ENCODE measurements at regions not wholly inside any gene's neighbourhood (a gene's known extent, or its start where the extent isn't known, plus 50 kb on each side); places are given as distances from the start of the nearest gene placed in this dataset.

DNA sequence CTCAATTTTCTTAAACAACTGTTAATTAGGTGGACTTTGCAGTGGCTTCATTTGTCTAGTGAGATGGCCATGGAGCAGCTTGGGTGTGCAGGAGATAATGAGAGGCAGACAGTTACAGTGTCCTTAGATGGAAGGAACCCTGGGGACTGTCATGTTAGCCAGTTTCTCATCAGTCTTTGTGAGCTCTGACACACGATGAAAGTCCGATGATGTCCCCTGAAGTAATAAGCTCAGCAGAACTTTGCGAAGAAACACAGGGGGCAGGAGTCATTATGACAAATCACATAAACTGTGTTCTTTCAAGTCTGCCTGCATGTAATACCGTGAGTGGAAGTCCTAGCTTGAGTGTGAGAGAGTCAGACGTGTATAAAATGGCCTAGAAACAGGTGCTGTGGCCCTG lies 201.8 kb downstream of the DRD1 start:
- DNase-seq, result no peak

DNA sequence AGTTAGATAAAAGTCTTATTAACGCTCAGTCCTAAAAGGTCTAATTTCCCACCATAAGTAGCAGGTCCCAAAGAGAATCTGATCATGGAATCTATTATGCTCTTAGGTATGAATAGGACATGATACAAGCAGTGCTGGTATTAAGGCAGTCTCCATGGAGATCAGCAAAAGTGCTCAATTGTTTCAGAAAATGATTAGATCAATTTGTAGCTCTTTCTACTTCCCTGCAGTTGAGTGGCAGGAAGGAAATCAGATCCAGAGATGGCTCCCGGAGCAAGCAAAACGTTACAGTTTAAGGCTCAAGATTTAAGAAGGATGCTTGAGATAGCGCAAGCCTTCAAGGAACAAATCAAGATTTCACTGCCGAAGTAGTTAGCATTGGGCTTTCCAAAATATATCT lies 205.7 kb downstream of the DRD1 start:
- DNase-seq, result no peak

DNA sequence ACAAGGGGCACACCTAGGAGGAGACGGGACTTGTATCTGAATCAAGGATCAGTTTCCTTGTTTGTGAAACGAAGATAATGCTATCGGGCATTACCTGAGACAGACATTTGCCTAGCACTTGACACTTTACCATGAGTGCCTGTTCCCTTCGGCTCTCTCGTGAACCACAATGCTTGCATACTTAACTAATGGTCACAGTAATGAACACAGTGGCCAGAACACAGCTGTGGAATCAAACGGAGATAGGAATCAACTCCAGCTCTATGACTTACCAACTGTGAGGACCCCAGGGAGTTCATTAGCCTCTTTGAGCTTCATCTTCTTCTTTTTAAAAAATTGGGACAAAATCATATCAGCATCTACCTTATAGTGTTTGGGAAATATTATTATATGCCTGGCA lies 207.8 kb downstream of the DRD1 start:
- DNase-seq, result no peak

DNA sequence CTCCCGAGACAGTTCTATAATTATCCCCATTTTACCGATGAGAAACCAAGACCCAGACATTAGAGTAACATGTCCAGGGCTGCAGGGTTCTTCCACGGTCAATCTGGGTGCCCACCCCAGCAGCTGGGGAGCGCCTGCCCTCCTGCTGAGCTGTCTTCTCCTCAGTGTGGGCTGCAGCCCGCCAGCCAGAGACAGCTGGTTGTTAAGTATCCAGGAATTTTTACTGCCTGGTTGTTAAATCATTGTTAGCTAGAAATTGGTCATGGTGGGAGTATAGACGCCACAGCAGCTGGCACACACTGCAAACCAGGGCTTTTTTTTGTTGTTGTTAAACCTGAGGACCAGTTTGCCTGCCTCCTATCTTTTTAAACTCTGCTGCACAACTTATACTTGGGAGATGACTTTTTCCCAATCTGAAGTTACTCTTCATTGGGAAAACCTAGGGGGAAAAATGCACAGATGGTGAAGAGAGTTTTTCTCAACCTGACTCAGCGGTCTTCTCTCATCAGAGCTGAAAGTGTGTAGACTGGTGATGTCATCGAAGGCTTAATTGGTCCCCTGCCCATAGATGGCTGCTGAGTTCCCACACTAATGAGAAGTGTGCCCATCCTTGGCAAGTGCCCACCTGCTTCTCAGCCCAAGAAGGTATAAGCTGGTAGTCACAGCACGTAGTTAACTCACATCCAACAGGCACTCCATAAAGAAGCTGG lies 208.6 kb downstream of the DRD1 start:
- no peak for DNase-seq

DNA sequence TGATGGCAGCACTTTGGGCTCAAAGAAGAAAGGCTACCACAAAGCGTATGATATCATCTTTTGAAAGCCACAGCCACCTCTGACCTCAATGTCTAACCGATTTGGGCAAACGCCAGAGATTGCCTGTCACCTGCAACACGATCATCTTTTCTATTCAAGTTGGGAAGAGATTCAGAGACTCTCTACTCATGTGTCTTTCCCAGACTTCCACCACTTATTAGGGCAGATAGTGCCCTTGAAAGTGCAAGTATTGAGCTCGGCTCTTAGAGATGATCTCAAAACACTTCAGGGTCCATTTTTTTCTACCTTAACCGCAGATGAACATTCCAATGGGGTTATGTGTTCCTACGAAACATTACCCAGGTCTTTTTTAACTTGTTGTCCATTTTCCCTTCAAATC lies 213.7 kb downstream of the DRD1 start:
- DNase-seq, result no peak

DNA sequence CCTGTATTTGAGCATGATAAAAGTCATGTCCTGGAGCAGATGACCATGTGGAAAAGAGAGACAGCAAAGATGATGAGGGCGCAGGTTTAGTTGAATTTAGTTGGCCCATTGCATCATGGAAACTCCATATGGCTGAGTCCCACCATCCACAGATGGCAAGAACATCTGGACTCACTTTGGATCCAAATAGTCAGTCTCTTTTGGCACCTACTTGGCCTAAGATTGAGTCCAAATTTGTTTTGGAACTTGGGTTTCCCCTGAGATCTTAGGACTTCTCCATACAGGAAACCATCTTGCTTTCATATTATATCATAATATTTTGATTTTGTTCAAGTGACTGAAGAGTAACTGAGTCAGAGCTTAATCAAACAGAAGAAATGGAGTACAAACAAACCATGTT lies 217.5 kb downstream of the DRD1 start:
- DNase-seq, result no peak

DNA sequence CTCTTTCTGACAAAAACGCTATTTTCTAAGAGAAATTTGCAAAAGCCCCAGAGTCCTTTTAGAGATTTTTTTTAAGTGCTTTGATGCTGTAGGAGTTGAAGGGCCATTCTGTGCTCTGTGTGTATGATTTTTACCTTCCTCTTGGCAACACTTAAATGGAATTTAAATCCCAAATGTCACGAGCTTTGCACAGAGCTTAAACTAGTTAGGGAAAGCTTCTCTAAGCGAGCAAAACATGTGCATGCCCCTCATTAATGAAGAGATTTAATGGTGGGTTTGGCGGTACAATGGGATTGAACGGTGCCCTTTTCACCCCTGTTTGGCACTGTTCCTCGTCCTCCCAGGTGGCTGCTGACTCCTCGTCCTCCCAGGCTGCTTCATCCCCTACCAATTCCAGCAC lies 220.7 kb downstream of the DRD1 start:
- no peak for DNase-seq

DNA sequence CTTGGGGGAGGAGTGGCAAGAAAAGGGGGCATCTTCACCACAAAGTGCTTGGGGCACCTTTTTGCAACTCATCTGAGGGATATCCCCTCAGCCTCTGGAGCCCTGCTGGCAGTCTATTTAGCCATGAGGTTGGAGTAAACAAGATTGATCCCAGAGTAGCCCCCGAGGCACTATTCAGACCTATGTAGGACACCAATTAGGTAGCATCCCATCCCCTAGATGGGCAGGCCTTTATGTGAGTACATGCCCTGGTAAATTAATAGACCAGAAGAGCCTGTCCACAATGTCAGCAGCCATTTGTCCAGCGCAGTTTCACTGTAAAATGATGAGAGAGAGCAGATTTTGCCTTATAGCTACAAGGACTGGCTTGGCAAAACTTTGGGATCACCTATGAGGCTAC lies 221.4 kb downstream of the DRD1 start:
- no peak for DNase-seq

DNA sequence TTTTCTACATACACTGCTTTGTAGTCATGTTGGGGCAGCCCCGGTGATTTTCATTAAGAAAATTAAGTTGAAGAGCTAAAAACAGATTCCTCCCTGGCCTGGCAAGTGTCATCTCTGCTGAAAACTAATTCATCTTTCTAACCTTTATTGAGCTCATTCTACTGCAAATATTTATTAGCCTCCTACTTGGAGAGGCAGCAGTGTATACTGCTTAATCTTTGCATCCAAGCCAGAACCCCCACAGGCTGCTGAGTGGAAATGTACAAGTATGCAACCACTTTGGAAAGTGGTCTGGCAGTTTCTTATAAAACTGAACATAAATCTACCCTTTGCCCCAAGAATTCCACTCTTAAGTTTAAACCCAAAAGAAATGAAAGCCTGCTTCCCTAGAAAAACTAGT lies 223.4 kb downstream of the DRD1 start:
- DNase-seq, result no peak

DNA sequence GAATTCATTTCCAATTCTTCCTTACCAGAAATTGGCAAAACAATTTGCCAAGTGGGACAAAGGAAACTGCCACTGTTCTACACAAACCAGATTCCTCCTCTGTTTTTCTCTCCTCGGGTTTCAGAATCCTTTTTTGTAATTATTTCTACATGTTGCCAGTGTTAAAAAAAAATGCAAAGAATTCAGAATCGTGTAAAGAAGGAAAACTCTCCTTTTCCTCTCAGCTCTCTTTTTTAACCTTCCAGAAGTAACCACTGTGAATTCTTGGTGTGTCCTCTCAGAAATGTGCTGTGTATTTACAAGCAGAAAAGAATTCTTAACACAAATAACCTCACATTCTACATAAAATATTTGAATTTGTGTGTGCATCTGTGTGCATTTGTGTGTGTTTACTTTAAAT lies 224.6 kb downstream of the DRD1 start:
- no peak for DNase-seq

DNA sequence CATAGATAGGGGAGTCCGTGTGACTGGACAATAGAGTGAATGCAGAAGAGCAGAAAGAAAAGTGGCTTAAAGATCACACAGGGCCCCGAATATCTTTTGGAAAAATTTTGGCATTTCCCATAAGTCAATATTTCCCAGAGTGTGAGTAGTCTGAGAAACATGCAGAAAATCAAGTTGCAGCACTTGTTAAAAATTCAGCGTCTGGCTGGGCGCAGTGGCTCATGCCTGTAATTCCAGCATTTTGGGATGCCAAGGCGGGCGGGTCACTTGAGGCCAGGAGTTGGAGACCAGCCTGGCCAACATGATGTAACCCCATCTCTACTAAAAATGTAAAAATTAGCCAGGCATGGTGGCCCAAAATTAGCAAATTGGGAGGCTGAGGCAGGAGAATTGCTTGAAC lies 227.0 kb downstream of the DRD1 start:
- no peak for DNase-seq

DNA sequence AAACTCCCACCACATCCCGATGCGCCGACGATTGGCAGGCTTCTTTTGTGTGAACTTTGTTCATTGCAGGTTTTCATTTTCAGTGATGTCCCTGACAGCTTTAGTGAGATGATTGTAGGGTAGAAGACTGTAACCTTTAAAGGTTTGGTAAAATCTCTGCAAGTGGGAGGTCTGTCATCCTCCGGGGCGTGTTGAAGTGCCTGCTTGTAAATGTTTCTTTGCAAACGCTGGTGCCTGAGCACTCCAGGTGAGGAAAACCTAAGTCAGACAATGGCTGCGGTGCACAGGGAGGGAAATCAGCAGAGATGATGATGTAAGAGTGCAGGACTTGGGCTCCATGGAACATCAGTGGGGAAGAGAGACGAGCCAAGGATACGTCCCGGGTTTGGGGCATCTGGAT lies 228.1 kb downstream of the DRD1 start:
- no peak for DNase-seq

DNA sequence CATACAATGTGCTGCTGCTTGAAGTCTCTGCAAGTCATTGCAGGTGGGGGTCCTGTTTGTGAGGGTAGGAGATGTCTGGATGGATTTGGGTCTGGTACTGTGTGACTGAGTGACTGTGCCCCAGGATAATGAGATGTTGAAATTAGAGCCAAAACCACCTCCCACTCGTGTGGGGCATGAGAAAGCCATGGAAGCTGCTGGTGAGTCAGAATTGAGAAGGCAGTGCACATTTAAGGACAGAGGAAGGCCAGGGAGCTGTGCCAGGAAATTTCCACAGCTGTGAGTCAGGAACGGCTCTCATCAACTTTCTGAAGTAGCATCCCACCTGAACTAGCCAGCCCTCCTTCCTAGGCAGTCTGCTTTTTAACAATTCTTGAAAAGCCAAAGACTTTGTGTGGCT lies 229.8 kb downstream of the DRD1 start:
- DNase-seq, result no peak

DNA sequence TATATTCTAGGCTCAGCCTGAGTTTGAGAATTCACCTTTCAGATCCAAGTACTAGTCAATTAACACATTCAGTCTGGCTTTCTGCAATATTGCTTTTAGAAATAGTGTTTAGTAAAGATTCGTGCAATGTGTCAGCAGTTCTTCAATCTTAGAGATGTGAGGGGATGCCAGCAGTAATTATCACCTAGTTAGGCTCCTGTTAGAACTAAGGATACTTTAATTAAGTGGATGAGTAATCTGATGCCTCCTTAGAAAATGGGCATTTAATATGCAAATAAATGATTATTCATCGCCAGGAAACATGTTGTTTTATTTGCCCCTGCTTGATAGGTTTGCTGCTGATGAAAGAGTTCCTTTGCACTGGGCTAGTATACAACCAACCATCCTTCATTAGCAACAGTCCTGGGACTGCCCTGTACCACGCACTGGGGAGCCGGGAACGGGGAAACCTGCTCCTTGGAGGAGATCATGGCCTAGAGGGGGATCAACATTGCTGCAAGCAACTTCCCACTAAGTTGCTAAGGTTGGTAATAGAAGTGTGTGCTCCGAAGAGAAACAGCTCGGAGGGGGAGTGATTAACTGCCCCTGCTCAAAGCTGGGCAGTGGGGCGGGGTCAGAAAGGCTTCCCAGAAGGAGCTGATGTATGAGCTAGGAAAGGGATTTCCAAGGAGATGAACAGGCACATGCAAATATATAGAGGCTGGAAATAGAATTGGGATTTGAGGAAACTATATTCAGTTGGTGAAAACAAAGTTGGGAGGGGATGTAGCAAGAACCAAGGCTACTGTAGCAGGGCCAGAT lies 231.8 kb downstream of the DRD1 start:
- DNase-seq, result no peak

DNA sequence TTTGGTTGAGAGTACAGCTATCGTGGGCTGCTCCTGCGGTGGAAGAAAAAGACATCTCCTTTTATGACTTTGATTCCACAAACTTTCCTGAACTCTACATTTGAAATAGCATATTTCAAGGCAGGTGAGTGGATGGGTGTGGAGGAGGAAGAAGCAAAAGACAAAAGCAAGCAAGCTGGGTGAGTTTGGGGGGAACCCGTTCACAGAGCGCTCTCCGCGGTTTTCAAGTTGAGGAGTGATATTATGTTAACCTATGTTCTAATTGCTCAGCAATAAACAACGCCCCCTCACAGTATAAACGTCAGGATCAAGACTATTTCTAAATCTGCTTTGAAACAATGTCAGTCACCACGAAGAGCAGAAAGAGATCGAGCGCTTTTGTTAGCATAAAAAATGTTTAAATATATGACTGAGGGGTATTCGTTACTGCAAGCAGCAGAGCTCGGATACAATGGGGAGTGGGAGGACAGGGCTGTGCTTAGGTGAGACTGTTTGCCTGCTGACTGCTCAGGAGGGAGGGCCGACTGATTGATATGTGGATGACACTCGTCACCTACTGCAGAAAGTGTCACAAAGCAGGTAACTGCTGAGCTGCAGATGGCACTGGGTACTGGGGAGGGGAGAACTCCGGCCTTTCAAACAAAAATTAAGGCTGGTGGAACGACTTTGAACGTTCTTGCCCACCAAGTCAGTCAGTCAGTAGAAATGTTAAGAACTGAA lies 236.5 kb downstream of the DRD1 start:
- no peak for DNase-seq

DNA sequence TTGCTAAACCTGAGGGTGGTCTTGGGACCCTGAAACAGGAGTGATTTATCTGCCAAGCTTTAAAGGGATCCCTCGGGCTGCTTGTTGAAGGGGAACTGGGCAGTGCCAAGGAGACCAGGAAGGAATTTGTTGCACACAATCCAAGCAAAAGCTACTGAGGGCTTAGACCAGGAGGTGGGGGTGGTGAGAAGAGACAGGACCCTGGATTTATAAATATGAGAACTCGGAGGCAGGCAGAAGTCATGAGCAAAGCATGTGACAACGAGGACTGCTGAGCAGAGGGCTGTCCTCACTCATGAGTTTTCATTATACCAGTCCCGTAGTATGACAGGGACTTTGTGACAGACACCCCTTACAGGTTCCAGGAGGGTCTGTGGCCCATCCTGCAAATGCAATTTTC lies 237.3 kb downstream of the DRD1 start:
- no peak for DNase-seq

DNA sequence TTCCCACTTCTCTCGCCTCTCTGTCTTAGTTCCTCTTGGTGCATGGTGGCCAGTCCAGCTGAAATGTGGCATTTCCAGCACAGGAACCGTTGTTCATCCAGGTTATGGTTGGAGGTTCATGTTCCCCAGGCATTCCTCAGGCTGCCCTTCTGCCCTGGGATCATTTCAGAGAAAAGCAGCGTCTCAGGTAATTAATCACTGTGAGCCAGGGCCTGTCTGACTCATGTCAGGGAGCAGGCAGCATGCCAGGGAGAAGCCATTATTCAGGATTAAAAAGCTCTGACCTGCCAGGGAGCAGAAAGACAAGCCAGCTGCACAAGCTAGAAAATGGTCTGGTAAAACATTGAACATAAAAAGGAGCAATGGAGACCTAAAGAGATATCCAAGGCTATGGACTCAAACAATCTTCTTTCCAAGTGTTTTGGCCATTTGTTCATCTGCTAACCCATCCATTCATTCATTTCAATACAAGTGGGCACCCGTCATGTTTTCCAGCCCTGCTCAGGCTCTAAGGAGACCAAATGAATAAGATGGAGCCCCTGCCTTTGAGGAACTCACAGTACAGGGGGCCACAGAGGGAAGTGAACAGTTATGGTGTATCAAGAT lies 241.4 kb downstream of the DRD1 start:
- peak; percentile 57 for DNase-seq

DNA sequence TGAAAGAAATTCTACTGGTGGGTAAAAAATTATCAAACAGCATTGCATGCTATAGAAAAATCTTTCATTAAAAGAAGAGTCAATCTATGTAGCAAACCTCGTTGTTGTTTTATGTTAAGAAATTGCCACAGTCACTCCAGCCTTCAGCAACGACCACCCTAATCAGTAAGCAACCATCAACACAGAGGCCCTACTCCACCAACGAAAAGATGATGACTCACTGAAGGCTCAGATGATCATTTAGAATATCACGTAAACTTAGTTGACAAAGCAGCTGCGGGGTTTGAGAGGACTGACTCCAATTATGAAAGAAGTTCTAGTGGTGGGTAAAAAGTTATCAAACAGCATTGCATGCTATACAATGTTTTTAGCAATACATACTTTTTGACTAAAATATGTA lies 242.6 kb downstream of the DRD1 start:
- DNase-seq, result no peak

DNA sequence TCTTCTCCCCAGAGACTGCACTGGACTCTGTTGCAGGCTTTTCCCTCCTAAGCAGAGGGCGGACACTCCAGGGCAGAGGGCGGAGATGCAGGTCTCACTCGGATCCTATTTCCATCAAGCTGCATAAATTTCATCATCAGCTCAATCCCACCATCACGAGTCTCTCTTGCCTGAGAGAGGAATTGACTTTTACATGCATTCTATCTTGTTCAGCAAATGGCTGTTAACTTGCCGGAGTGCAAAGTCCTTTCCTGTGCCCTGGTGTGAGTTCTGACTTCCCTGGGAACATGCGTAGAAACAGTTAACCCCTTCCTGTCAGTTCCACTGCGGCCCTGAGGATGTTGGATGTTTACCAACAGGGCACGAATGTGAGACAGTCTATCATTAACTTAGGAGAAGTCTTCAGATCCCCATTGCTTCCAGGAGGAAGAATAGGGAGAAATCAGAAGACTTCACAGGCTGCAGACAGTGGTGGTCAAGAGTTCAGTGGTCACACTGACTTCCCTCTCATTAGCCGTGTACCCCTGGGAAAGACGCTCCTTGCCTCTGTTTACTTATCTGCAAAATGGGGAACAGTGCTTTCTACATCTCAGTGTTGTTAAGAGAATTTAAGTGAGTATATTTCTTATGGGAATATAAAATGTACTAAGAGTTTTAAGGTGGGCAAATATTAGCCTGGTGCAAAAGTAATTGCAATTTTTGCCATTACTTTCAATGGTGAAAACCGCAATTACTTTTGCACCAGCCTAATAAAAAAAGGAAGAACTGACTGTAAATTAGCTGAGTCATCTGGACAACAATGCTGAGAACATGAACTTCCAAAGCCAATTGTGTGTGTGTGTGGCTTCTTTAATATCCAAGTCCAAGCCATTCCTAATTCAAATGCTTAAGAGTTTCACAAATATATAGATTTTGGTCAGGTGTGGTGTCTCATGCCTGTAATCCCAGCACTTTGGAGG lies 248.0 kb downstream of the DRD1 start:
- peak; percentile 27 for DNase-seq

DNA sequence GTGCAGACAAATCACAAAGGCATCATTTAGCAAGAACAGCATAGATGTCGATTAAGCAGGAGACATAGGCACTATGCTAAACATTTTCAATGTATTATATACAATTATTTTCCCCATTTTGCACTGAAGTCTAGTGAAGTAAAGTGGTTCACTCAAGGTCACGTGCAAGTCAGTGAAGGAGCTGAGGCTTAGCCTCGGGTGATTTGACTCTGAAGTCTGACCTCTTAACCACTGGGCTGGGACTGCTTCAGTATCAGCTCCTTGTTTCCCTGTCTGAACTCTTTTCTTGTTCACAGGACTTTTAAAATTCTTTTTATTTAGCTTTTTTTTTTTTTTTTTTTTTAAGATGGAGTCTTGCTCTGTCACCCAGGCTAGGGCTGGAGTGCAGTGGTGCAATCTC lies 262.7 kb downstream of the DRD1 start:
- DNase-seq, result no peak

DNA sequence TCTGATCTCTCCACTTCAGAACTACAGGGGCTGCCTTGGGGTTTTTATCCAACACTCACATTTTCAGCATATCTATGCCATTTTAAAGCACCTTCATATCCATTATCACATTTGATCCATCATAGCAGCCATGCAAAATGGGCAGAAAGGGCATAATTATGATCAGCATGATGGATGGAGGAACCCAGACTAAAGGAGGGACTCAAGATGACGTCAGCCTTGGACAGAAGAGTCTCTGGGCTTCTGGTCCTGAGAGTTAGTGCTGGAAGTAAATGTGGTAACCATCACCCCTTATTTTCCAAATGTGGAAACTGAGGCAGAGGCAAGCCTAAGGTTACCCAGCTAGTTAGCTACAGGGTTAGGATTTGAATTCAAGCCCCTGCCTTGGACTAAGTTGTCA lies 273.1 kb downstream of the DRD1 start:
- no peak for DNase-seq

Measured in left kidney (tissue), 1 donor.